ENCODE measurements at regions not wholly inside any gene's neighbourhood (a gene's known extent, or its start where the extent isn't known, plus 50 kb on each side); places are given as distances from the start of the nearest gene placed in this dataset.
"Not testable (repeated sequence)": the region's sequence is repeated elsewhere in the genome, so short reads cannot be mapped to it uniquely, and the experiment has no call there.

GRCh38 chr11:81966340-81966739 is 767.3 kb downstream of the FAM181B start:
- no peak overlapping the region for H3K4me3 ChIP-seq (ENCODE audit: low read length in 3 of 3)
- no peaks in the 10 kb centered on the region for H3K9me3 ChIP-seq (ENCODE audit: control insufficient read depth in 2 of 3, insufficient read depth in 1 of 3, low read length in 3 of 3)
- intact Hi-C loops (cut with DNase I) = no loop called here
- no peaks in the 10 kb centered on the region for H3K27me3 ChIP-seq (ENCODE audit: control insufficient read depth, insufficient read depth, low read length)
- no peak for DNase-seq
- H3K36me3 ChIP-seq (ENCODE audit: control insufficient read depth in 2 of 3, insufficient read depth in 3 of 3, low read length in 3 of 3) = no peaks in the 10 kb centered on the region
- H3K9ac ChIP-seq (ENCODE audit: low read length in 3 of 3) = no peak overlapping the region
- FAIRE-seq = no peak
- H3K4me1 ChIP-seq (ENCODE audit: control insufficient read depth in 2 of 3, insufficient read depth in 2 of 3, low read depth in 1 of 3, low read length in 3 of 3) = no peaks in the 10 kb centered on the region
- H3K27ac ChIP-seq (ENCODE audit: low read depth in 2 of 2, low read length in 2 of 2) = no peak overlapping the region
- TF ChIP-seq CTCF (IDR thresholded peaks at IDR 0.05; ENCODE audit: borderline replicate concordance, extremely low read depth, insufficient read depth) = no peak

- TF ChIP-seq CTCF (IDR thresholded peaks at IDR 0.05; ENCODE audit: borderline replicate concordance, extremely low read depth, insufficient read depth) = peak; percentile 10
- intact Hi-C loops (cut with DNase I) = no loop called here
- no peaks in the 10 kb centered on the region for H3K9me3 ChIP-seq (ENCODE audit: control insufficient read depth in 2 of 3, insufficient read depth in 1 of 3, low read length in 3 of 3)
Measured at GRCh38 chr11:81963018-81963417, 770.6 kb downstream of the FAM181B start.

GRCh38 chr11:81960443-81960842 is 773.2 kb downstream of the FAM181B start:
- H3K27ac ChIP-seq (ENCODE audit: low read depth in 2 of 2, low read length in 2 of 2) = no peak overlapping the region
- no peak overlapping the region for H3K4me3 ChIP-seq (ENCODE audit: low read length in 3 of 3)
- H3K9me3 ChIP-seq (ENCODE audit: control insufficient read depth in 2 of 3, insufficient read depth in 1 of 3, low read length in 3 of 3) = no peaks in the 10 kb centered on the region
- TF ChIP-seq CTCF (IDR thresholded peaks at IDR 0.05; ENCODE audit: borderline replicate concordance, extremely low read depth, insufficient read depth) = no peak
- no peaks in the 10 kb centered on the region for H3K4me1 ChIP-seq (ENCODE audit: control insufficient read depth in 2 of 3, insufficient read depth in 2 of 3, low read depth in 1 of 3, low read length in 3 of 3)
- no peaks in the 10 kb centered on the region for H3K36me3 ChIP-seq (ENCODE audit: control insufficient read depth in 2 of 3, insufficient read depth in 3 of 3, low read length in 3 of 3)
- H3K9ac ChIP-seq (ENCODE audit: low read length in 3 of 3) = no peak overlapping the region
- FAIRE-seq (peak; percentile 44), DNase-seq (peak in 2 of 5 donors; percentile 60 to 65)
- intact Hi-C loops (cut with DNase I) = no loop called here
- no peaks in the 10 kb centered on the region for H3K27me3 ChIP-seq (ENCODE audit: control insufficient read depth, insufficient read depth, low read length)

More at GRCh38 chr11:81963018-81963417, 770.6 kb downstream of the FAM181B start:
- FAIRE-seq (peak; percentile 15), DNase-seq (no peak)
- H3K4me3 ChIP-seq (ENCODE audit: low read length in 3 of 3) = no peak overlapping the region
- no peak overlapping the region for H3K27ac ChIP-seq (ENCODE audit: low read depth in 2 of 2, low read length in 2 of 2)
- H3K27me3 ChIP-seq (ENCODE audit: control insufficient read depth, insufficient read depth, low read length) = no peaks in the 10 kb centered on the region
- no peaks in the 10 kb centered on the region for H3K4me1 ChIP-seq (ENCODE audit: control insufficient read depth in 2 of 3, insufficient read depth in 2 of 3, low read depth in 1 of 3, low read length in 3 of 3)
- no peak overlapping the region for H3K9ac ChIP-seq (ENCODE audit: low read length in 3 of 3)
- no peaks in the 10 kb centered on the region for H3K36me3 ChIP-seq (ENCODE audit: control insufficient read depth in 2 of 3, insufficient read depth in 3 of 3, low read length in 3 of 3)

DNA sequence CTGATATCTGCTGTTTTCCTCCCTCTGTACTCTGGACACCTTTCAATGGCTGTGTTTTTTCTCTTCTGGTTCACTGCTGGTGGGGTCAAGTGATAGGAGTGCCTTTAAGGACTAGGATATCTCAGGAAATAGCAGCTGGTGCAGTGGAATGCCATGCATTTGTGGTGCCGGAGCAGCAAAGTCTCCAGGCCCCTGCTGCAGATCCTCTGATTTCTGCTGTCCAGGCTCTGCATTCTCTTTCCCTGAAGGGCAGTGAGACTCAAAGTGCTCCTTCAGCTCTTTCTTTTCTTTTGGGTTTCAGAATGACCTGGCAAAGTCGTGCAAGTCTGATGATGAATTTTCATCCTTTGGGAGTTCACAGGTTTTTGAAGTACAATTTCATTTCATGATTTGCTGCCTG is 774.3 kb downstream of the FAM181B start:
- no peak overlapping the region for H3K9ac ChIP-seq (ENCODE audit: low read length in 3 of 3)
- DNase-seq = peak in 2 of 5 donors; percentile 11 to 17
- H3K4me1 ChIP-seq (ENCODE audit: control insufficient read depth in 2 of 3, insufficient read depth in 2 of 3, low read depth in 1 of 3, low read length in 3 of 3) = no peaks in the 10 kb centered on the region
- no peaks in the 10 kb centered on the region for H3K36me3 ChIP-seq (ENCODE audit: control insufficient read depth in 2 of 3, insufficient read depth in 3 of 3, low read length in 3 of 3)
- H3K27ac ChIP-seq (ENCODE audit: low read depth in 2 of 2, low read length in 2 of 2) = no peak overlapping the region
- TF ChIP-seq CTCF (IDR thresholded peaks at IDR 0.05; ENCODE audit: borderline replicate concordance, extremely low read depth, insufficient read depth) = no peak
- no peak for FAIRE-seq
- no peaks in the 10 kb centered on the region for H3K27me3 ChIP-seq (ENCODE audit: control insufficient read depth, insufficient read depth, low read length)
- intact Hi-C loops (cut with DNase I) = no loop called here
- no peaks in the 10 kb centered on the region for H3K9me3 ChIP-seq (ENCODE audit: control insufficient read depth in 2 of 3, insufficient read depth in 1 of 3, low read length in 3 of 3)
- H3K4me3 ChIP-seq (ENCODE audit: low read length in 3 of 3) = no peak overlapping the region

DNA sequence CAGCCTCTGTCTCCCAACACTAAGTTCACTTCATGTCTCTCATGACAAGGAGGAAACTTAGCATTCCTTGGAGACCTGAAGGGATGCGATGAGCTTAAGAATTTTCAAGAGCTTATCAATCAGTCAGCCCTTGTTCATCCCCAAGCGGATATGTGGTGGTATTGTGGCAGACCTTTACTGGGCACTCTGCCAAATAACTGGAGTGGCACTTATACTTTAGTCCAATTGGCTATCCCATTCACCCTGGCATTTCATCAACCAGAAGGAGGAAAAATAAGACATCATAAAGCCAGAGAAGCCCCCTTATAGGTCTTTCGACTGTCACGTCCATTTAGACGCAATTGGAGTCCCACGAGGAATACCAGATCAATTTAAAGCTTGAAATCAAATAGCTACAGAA is 779.4 kb downstream of the FAM181B start:
- H3K9ac ChIP-seq (ENCODE audit: low read length in 3 of 3); H3K9me3 ChIP-seq (ENCODE audit: control insufficient read depth in 2 of 3, insufficient read depth in 1 of 3, low read length in 3 of 3); H3K4me1 ChIP-seq (ENCODE audit: control insufficient read depth in 2 of 3, insufficient read depth in 2 of 3, low read depth in 1 of 3, low read length in 3 of 3); H3K27me3 ChIP-seq (ENCODE audit: control insufficient read depth, insufficient read depth, low read length); intact Hi-C loops (cut with DNase I); H3K36me3 ChIP-seq (ENCODE audit: control insufficient read depth in 2 of 3, insufficient read depth in 3 of 3, low read length in 3 of 3); H3K4me3 ChIP-seq (ENCODE audit: low read length in 3 of 3); H3K27ac ChIP-seq (ENCODE audit: low read depth in 2 of 2, low read length in 2 of 2); DNase-seq; FAIRE-seq: not testable (repeated sequence)
